SU-DHL-6 (cell line): ENCODE measurements at regions not wholly inside any gene's neighbourhood (a gene's known extent, or its start where the extent isn't known, plus 50 kb on each side); places are given as distances from the start of the nearest gene placed in this dataset.

Experiments used
- CTCF ChIP-seq: fragments of 200-600 bp; sonication (generic); IDR thresholded peaks from one replicate; pipeline ENCODE4 v1.5.1; 2017; ENCODE audit warnings: antibody characterized with exemption, mild to moderate bottlenecking, low read length, moderate library complexity; ENCODE audit not compliant: insufficient read depth, poor library complexity, severe bottlenecking
- EZH2phosphoT487 ChIP-seq: fragments of 200-600 bp; sonication (generic), shearing (Covaris generic); conservative IDR thresholded peaks from 2 replicates; pipeline ENCODE4 v1.6.1; 2018; ENCODE audit warnings: mild to moderate bottlenecking, antibody characterized with exemption, low read length, moderate library complexity, mixed read lengths

- peak; percentile 73 for TF ChIP-seq CTCF
- TF ChIP-seq EZH2phosphoT487, result no peak
Observed at GRCh38 chr5:5886812-5887486, 464.5 kb downstream of the ICE1 start.
